H1 (cell line): ENCODE measurements at regions not wholly inside any gene's neighbourhood (a gene's known extent, or its start where the extent isn't known, plus 50 kb on each side); places are given as distances from the start of the nearest gene placed in this dataset.

ENCODE experiments used
- CTCF ChIA-PET: fragments of 300-600 bp; sonication (Branson Sonifier 250); formaldehyde crosslinking; loops from one replicate; lab custom pipeline; 2021; ENCODE audit not compliant: partially characterized antibody; lab: Charles Lee
- POLR2A ChIA-PET: fragments of 300-600 bp; sonication (Branson Sonifier 250); formaldehyde crosslinking; loops from one replicate; lab custom pipeline; 2021; ENCODE audit warnings: inconsistent platforms; ENCODE audit not compliant: partially characterized antibody; lab: Charles Lee
- DNase-seq, 2 experiments: peaks; one replicate each; pipeline versions ENCODE4 v3.0.0 to v3.0.0-alpha.2; 2010 to 2022; ENCODE audit warnings: low spot score in 2 of 2, low read depth in 1 of 2, mixed read lengths in 1 of 2
- FAIRE-seq: peaks from 2 replicates; lab custom pipeline; 2011; peaks lifted over from hg19 to GRCh38; lab: Jason Lieb, UNC
- H2AFZ ChIP-seq: 2 replicates; pipeline ENCODE4 v1.8.1; 2012; ENCODE audit warnings: low read length, inconsistent platforms
- H2AK5ac ChIP-seq: 2 replicates; pipeline ENCODE4 v1.6.1; 2013; ENCODE audit warnings: low read depth, low read length
- H2BK120ac ChIP-seq: replicated peaks from 2 replicates; pipeline ENCODE3; 2013; ENCODE audit warnings: low read depth, low read length, inconsistent platforms
- H2BK12ac ChIP-seq: 2 replicates; pipeline ENCODE4 v1.6.1; 2013; ENCODE audit warnings: low read depth, low read length
- H2BK15ac ChIP-seq: 2 replicates; pipeline ENCODE4 v1.6.1; 2013; ENCODE audit warnings: low read length
- H2BK20ac ChIP-seq: 2 replicates; pipeline ENCODE4 v1.6.1; 2013; ENCODE audit warnings: low read length
- H2BK5ac ChIP-seq: 2 replicates; pipeline ENCODE4 v1.6.1; 2013; ENCODE audit warnings: low read depth, low read length
- H3K14ac ChIP-seq: 2 replicates; pipeline ENCODE4 v1.6.1; 2013; ENCODE audit warnings: inconsistent platforms; ENCODE audit not compliant: insufficient read length
- H3K18ac ChIP-seq: 2 replicates; pipeline ENCODE4 v1.6.1; 2013; ENCODE audit warnings: low read length; ENCODE audit errors: extremely low read depth
- H3K23ac ChIP-seq: 2 replicates; pipeline ENCODE4 v1.6.1; 2013; ENCODE audit warnings: inconsistent platforms; ENCODE audit not compliant: insufficient read length
- H3K23me2 ChIP-seq: 2 replicates; pipeline ENCODE4 v1.6.1; 2013; ENCODE audit warnings: low read depth, low read length
- H3K27ac ChIP-seq: 2 replicates; pipeline ENCODE4 v1.6.1; 2011; ENCODE audit warnings: low read depth, low read length, inconsistent platforms
- H3K27me3 ChIP-seq, 4 experiments: replicated peaks in 1 of 4; 1 replicate in 1 of 4; 2 replicates in 3 of 4; pipeline versions ENCODE4 v1.6.1 to v1.8.1; 2011 to 2013; ENCODE audit warnings: low read length in 3 of 4, mild to moderate bottlenecking in 3 of 4, inconsistent platforms in 2 of 4, mixed read lengths in 2 of 4, moderate library complexity in 1 of 4; ENCODE audit not compliant: control insufficient read depth in 3 of 4, insufficient read depth in 3 of 4; ENCODE audit errors: extremely low read depth in 1 of 4
- H3K36me3 ChIP-seq, 4 experiments: 2 replicates each; pipeline versions ENCODE4 v1.6.1 to v1.8.1; 2011 to 2013; ENCODE audit warnings: mild to moderate bottlenecking in 4 of 4, low read length in 3 of 4, moderate library complexity in 2 of 4, control low read depth in 1 of 4, inconsistent platforms in 1 of 4; ENCODE audit not compliant: insufficient read depth in 4 of 4, control insufficient read depth in 2 of 4
- H3K4ac ChIP-seq: replicated peaks from 2 replicates; pipeline ENCODE3; 2013; ENCODE audit warnings: low read length, low read depth, mixed read lengths, inconsistent platforms; ENCODE audit not compliant: insufficient read length
- H3K4me1 ChIP-seq, 4 experiments: replicated peaks in 1 of 4; 1 replicate in 1 of 4; 2 replicates in 3 of 4; pipeline versions ENCODE4 v1.6.1 to v1.8.1; 2011 to 2013; ENCODE audit warnings: low read length in 3 of 4, inconsistent platforms in 2 of 4, mixed read lengths in 1 of 4; ENCODE audit not compliant: insufficient read depth in 4 of 4, control insufficient read depth in 3 of 4
- H3K4me2 ChIP-seq, 2 experiments: 2 replicates each; pipeline versions ENCODE4 v1.6.1 to v1.8.1; 2011 to 2013; ENCODE audit warnings: low read depth in 2 of 2, low read length in 2 of 2, control low read depth in 1 of 2, inconsistent platforms in 1 of 2, mild to moderate bottlenecking in 1 of 2; ENCODE audit not compliant: insufficient read depth in 1 of 2
- H3K4me3 ChIP-seq, 4 experiments: fragments of 200-600, 300-600 bp in 1 of 4; sonication (generic), shearing (Covaris generic), sonication (Bioruptor Twin) in 1 of 4; 2 replicates each; pipeline versions ENCODE4 v1.5.1 to v1.8.1; 2011 to 2016; ENCODE audit warnings: low read length in 4 of 4, low read depth in 3 of 4, control low read depth in 2 of 4, inconsistent platforms in 2 of 4, mild to moderate bottlenecking in 2 of 4, mixed read lengths in 1 of 4, moderate library complexity in 1 of 4; ENCODE audit not compliant: insufficient read depth in 2 of 4; ENCODE audit errors: extremely low read depth in 1 of 4
- H3K56ac ChIP-seq: replicated peaks from 2 replicates; pipeline ENCODE3; 2013; ENCODE audit warnings: low read depth, mild to moderate bottlenecking, mixed read lengths, low read length, inconsistent platforms; ENCODE audit not compliant: insufficient read length
- H3K79me1 ChIP-seq: 2 replicates; pipeline ENCODE4 v1.6.1; 2013; ENCODE audit warnings: low read depth, low read length, control low read depth
- H3K79me2 ChIP-seq, 2 experiments: 2 replicates each; pipeline versions ENCODE4 v1.6.1 to v1.8.1; 2012 to 2013; ENCODE audit warnings: low read length in 2 of 2, mild to moderate bottlenecking in 2 of 2, inconsistent platforms in 1 of 2; ENCODE audit not compliant: insufficient read depth in 2 of 2, control insufficient read depth in 1 of 2
- H3K9ac ChIP-seq, 4 experiments: replicated peaks in 1 of 4; 1 replicate in 1 of 4; 2 replicates in 3 of 4; pipeline versions ENCODE4 v1.6.1 to v1.8.1; 2011 to 2013; ENCODE audit warnings: low read depth in 3 of 4, low read length in 3 of 4, control low read depth in 2 of 4, mild to moderate bottlenecking in 2 of 4, moderate library complexity in 2 of 4, inconsistent platforms in 1 of 4; ENCODE audit errors: extremely low read depth in 1 of 4
- H3K9me3 ChIP-seq, 2 experiments: 2 replicates each; pipeline versions ENCODE4 v1.6.1 to v1.8.1; 2012 to 2013; ENCODE audit warnings: mild to moderate bottlenecking in 2 of 2, moderate library complexity in 2 of 2, control low read depth in 1 of 2, inconsistent platforms in 1 of 2, low read depth in 1 of 2, low read length in 1 of 2, mixed read lengths in 1 of 2; ENCODE audit not compliant: insufficient read depth in 2 of 2
- H4K20me1 ChIP-seq, 2 experiments: replicated peaks in 1 of 2; 2 replicates each; pipeline versions ENCODE3 to v1.8.1; 2011 to 2013; ENCODE audit warnings: inconsistent platforms in 2 of 2, low read length in 2 of 2, mild to moderate bottlenecking in 1 of 2; ENCODE audit not compliant: insufficient read depth in 2 of 2, control insufficient read depth in 1 of 2
- H4K5ac ChIP-seq: 2 replicates; pipeline ENCODE4 v1.6.1; 2013; ENCODE audit warnings: low read length, low read depth, mixed read lengths, inconsistent platforms; ENCODE audit not compliant: insufficient read length
- H4K8ac ChIP-seq: 2 replicates; pipeline ENCODE4 v1.8.0; 2013; ENCODE audit warnings: mild to moderate bottlenecking, moderate library complexity, low read length, inconsistent platforms; ENCODE audit not compliant: insufficient read depth; ENCODE audit errors: extremely low read depth
- H4K91ac ChIP-seq: replicated peaks from 2 replicates; pipeline ENCODE3; 2013; ENCODE audit warnings: low read length, mixed read lengths, inconsistent platforms; ENCODE audit not compliant: insufficient read length
- ATF3 ChIP-seq: IDR thresholded peaks from 2 replicates; pipeline ENCODE4 v1.6.1; 2011; ENCODE audit warnings: low read depth, mild to moderate bottlenecking, low read length; ENCODE audit not compliant: insufficient read depth
- FOSL1 ChIP-seq: IDR thresholded peaks from 2 replicates; pipeline ENCODE4 v1.6.1; 2011; ENCODE audit warnings: mild to moderate bottlenecking, low read depth, low read length, moderate library complexity; ENCODE audit not compliant: insufficient read depth
- KDM5A ChIP-seq: fragments of 200-600 bp; IDR thresholded peaks from 2 replicates; pipeline ENCODE4 v1.7.1; 2012; ENCODE audit warnings: mild to moderate bottlenecking, low read length, inconsistent platforms, mixed read lengths
- MAX ChIP-seq: IDR thresholded peaks from 2 replicates; pipeline ENCODE4 v1.6.1; 2012; ENCODE audit warnings: inconsistent platforms
- SIN3A ChIP-seq, 2 experiments: IDR thresholded peaks in 1 of 2; conservative IDR thresholded peaks in 1 of 2; 2 replicates each; pipeline ENCODE4 v1.6.1; 2011 to 2012; ENCODE audit warnings: low read length in 2 of 2, improper control_type of control experiment in 1 of 2, low read depth in 1 of 2, mild to moderate bottlenecking in 1 of 2
- SIX5 ChIP-seq: IDR thresholded peaks from 2 replicates; pipeline ENCODE4 v1.6.1; 2011; ENCODE audit warnings: mild to moderate bottlenecking, low read depth, low read length
- SP2 ChIP-seq: IDR thresholded peaks from 2 replicates; pipeline ENCODE4 v1.6.1; 2012; ENCODE audit warnings: mild to moderate bottlenecking, low read length, inconsistent platforms
- SP4 ChIP-seq: IDR thresholded peaks from 2 replicates; pipeline ENCODE4 v1.6.1; 2012; ENCODE audit warnings: low read length, inconsistent platforms
- SRF ChIP-seq: IDR thresholded peaks from 2 replicates; pipeline ENCODE4 v1.6.1; 2011; ENCODE audit warnings: mild to moderate bottlenecking, low read depth, low read length, moderate library complexity
- TAF1 ChIP-seq: IDR thresholded peaks from 2 replicates; pipeline ENCODE4 v1.6.1; 2011; ENCODE audit warnings: mild to moderate bottlenecking, low read depth, low read length
- TCF12 ChIP-seq: IDR thresholded peaks from 2 replicates; pipeline ENCODE4 v1.6.1; 2011; ENCODE audit warnings: low read depth, mild to moderate bottlenecking, low read length
- WGBS, 2 experiments: shearing (Covaris generic) in 1 of 2; methylation state at CpG; one replicate each; pipeline versions ENCODE4 v1.1.6 to v1.1.7; 2013 to 2015; ENCODE audit warnings: low lambda C conversion rate in 2 of 2, mixed read lengths in 2 of 2, inconsistent platforms in 1 of 2, low coverage in 1 of 2, missing lambda C conversion rate in 1 of 2; ENCODE audit not compliant: insufficient replicate concordance in 2 of 2, insufficient coverage in 1 of 2, insufficient read length in 1 of 2; ENCODE audit errors: extremely low coverage in 1 of 2, missing lambda C conversion rate in 1 of 2; 5-methylcytosine and 5-hydroxymethylcytosine counted together

GRCh38 chrX:13955975-13956374, 73.7 kb downstream of the GEMIN8 start:
- Histone ChIP-seq H2BK12ac (no peak overlapping the region), H2BK5ac (no peak overlapping the region), H3K23me2 (no peaks in the 10 kb centered on the region), H2BK15ac (no peak overlapping the region), H4K8ac (no peak overlapping the region), H2BK20ac (no peak overlapping the region), H3K4ac (no peak overlapping the region), H2BK120ac (no peak overlapping the region), H4K20me1 (no peaks in the 10 kb centered on the region), H3K56ac (no peak overlapping the region), H2AK5ac (no peak overlapping the region), H3K4me1 (no peaks in the 10 kb centered on the region), H3K23ac (no peak overlapping the region), H3K4me3 (no peak overlapping the region), H3K79me2 (no peaks in the 10 kb centered on the region), H3K79me1 (no peaks in the 10 kb centered on the region), H3K36me3 (no peaks in the 10 kb centered on the region), H3K27me3 (no peaks in the 10 kb centered on the region; a peak in 1 of 7 replicates), H3K27ac (no peak overlapping the region), H4K5ac (no peak overlapping the region), H3K9me3 (0 out of 4 replicates have a peak, but pooled peaks cover 0 to 5% of the 10 kb centered on the region in 2 experiments), H4K91ac (no peak overlapping the region), H3K9ac (no peak overlapping the region), H2AFZ (no peak overlapping the region), H3K18ac (no peak overlapping the region), H3K14ac (no peak overlapping the region), H3K4me2 (no peak overlapping the region)
- FAIRE-seq (no peak), DNase-seq (no peak)
- CTCF ChIA-PET, result interaction anchor here (0.7 kb wide), 1 partner anchor 8 kb away, joined by 4 read pairs; no protein-coding TSS in a partner anchor
- POLR2A ChIA-PET, result no interaction called here
- TF ChIP-seq ATF3 (no peak), SIX5 (no peak), SP4 (no peak), KDM5A (no peak), FOSL1 (no peak), TAF1 (no peak), MAX (no peak), TCF12 (no peak), SIN3A (conservative IDR thresholded peaks at IDR 0.05 in 1 of 2, IDR thresholded peaks at IDR 0.05 in 1 of 2; ENCODE audit: low read depth in 1 of 2, low read length in 2 of 2) (no peak), SP2 (no peak), SRF (no peak)
- WGBS, 2 experiments, result 67% methylated on average over 1 of the region's 3 CpGs; no CpG with 5 or more reads in 1 of the 2 experiments
